ENCODE measurements at regions not wholly inside any gene's neighbourhood (a gene's known extent, or its start where the extent isn't known, plus 50 kb on each side); places are given as distances from the start of the nearest gene placed in this dataset.

- no peaks in the 10 kb centered on the region for H3K9me3 ChIP-seq (replicated peaks; ENCODE audit: control insufficient read depth, insufficient read depth, low read length)
- FAIRE-seq (no peak), DNase-seq (ENCODE audit: low read depth, low spot score) (no peak)
- TF ChIP-seq MYC (IDR thresholded peaks at IDR 0.05; ENCODE audit: low read depth, low read length) (no peak), JUN (IDR thresholded peaks at IDR 0.05; ENCODE audit: borderline replicate concordance, insufficient read depth, insufficient read length, low read depth) (no peak), EZH2 (IDR thresholded peaks at IDR 0.05; ENCODE audit: borderline replicate concordance, low read depth, low read length, severe bottlenecking) (no peak), GATA2 (IDR thresholded peaks at IDR 0.05; ENCODE audit: insufficient read depth, insufficient read length, low read depth, low read length) (no peak), POLR2A (IDR thresholded peaks at IDR 0.05; ENCODE audit: low read depth, low read length) (no peak), POLR2AphosphoS5 (IDR thresholded peaks at IDR 0.05; ENCODE audit: insufficient read depth, low read depth, low read length) (no peak), FOS (IDR thresholded peaks at IDR 0.05; ENCODE audit: borderline replicate concordance, insufficient read depth, low read length) (no peak)
- TF ChIP-seq, protein P1, sequence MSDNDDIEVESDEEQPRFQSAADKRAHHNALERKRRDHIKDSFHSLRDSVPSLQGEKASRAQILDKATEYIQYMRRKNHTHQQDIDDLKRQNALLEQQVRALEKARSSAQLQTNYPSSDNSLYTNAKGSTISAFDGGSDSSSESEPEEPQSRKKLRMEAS (IDR thresholded peaks at IDR 0.05; ENCODE audit: insufficient read depth, insufficient read length): no peak
- TF ChIP-seq, protein P2, sequence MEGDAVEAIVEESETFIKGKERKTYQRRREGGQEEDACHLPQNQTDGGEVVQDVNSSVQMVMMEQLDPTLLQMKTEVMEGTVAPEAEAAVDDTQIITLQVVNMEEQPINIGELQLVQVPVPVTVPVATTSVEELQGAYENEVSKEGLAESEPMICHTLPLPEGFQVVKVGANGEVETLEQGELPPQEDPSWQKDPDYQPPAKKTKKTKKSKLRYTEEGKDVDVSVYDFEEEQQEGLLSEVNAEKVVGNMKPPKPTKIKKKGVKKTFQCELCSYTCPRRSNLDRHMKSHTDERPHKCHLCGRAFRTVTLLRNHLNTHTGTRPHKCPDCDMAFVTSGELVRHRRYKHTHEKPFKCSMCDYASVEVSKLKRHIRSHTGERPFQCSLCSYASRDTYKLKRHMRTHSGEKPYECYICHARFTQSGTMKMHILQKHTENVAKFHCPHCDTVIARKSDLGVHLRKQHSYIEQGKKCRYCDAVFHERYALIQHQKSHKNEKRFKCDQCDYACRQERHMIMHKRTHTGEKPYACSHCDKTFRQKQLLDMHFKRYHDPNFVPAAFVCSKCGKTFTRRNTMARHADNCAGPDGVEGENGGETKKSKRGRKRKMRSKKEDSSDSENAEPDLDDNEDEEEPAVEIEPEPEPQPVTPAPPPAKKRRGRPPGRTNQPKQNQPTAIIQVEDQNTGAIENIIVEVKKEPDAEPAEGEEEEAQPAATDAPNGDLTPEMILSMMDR (IDR thresholded peaks at IDR 0.05; ENCODE audit: extremely low read depth in 1 of 2, insufficient read depth in 1 of 2, low read depth in 1 of 2, low read length in 2 of 2): no peak
- H4K20me1 ChIP-seq (replicated peaks; ENCODE audit: control insufficient read depth, extremely low read depth, insufficient read depth, low read length): no peaks in the 10 kb centered on the region
- H3K9me1 ChIP-seq (replicated peaks; ENCODE audit: control insufficient read depth, extremely low read depth, insufficient read depth, low read length): no peaks in the 10 kb centered on the region
- no peak overlapping the region for H3K9ac ChIP-seq (replicated peaks; ENCODE audit: extremely low read depth, insufficient read depth, low read length)
- H3K4me2 ChIP-seq (ENCODE audit: insufficient read depth, low read length): no peak overlapping the region
- no peaks in the 10 kb centered on the region for H3K27me3 ChIP-seq (ENCODE audit: control insufficient read depth in 2 of 2, insufficient read depth in 2 of 2, low read length in 2 of 2)
- dilution Hi-C loops (cut with MboI; ENCODE audit: extremely low pct_ligation_motif_present, low sequenced_read_pairs) (no loop called here), intact Hi-C loops (cut with micrococcal nuclease) (no loop called here)
- POLR2A ChIA-PET: no interaction called here
- H3K4me3 ChIP-seq (replicated peaks in 1 of 3; ENCODE audit: insufficient read depth in 1 of 3, low read depth in 1 of 3, low read length in 3 of 3): no peak overlapping the region
- no peak overlapping the region for H3K27ac ChIP-seq (ENCODE audit: insufficient read depth, low read depth, low read length)
- H3K79me2 ChIP-seq (ENCODE audit: control insufficient read depth, insufficient read depth, low read length): no peaks in the 10 kb centered on the region
- no peaks in the 10 kb centered on the region for H3K4me1 ChIP-seq (ENCODE audit: control insufficient read depth, extremely low read depth, insufficient read depth, low read length)
- H2AFZ ChIP-seq (ENCODE audit: low read depth, low read length): no peak overlapping the region
- CTCF ChIA-PET: no interaction called here
- no peaks in the 10 kb centered on the region for H3K36me3 ChIP-seq (ENCODE audit: control insufficient read depth in 2 of 2, extremely low read depth in 1 of 2, insufficient read depth in 2 of 2, low read length in 2 of 2)
- no TSS peak for BruUV-seq (replicated peaks)
Measured at GRCh38 chr15:97712530-97712929, 248.0 kb upstream of the ARRDC4 start.

Data from endothelial cell of umbilical vein (primary cell).